RWPE1 (cell line): ENCODE measurements at regions not wholly inside any gene's neighbourhood (a gene's known extent, or its start where the extent isn't known, plus 50 kb on each side); places are given as distances from the start of the nearest gene placed in this dataset.

Experiments
- CTCF ChIA-PET: fragments of 350-600 bp; sonication (Branson Sonifier 250); formaldehyde crosslinking; extraction: SDS; loops from one replicate; lab custom pipeline; 2021; lab: Yijun Ruan, JAX
- POLR2A ChIA-PET: fragments of 400-600 bp; formaldehyde crosslinking; extraction: SDS; loops from one replicate; lab custom pipeline; 2020; ENCODE audit warnings: antibody characterized with exemption; ENCODE audit not compliant: low non-redundant PET; lab: Yijun Ruan, JAX
- DNase-seq: peaks from one replicate; pipeline ENCODE4 v3.0.0; 2012; ENCODE audit warnings: low spot score
- H3K27ac ChIP-seq: fragments of 450-650 bp; 2 replicates; pipeline ENCODE4 v1.5.1; 2017
- CTCF ChIP-seq: fragments of 450-650 bp; conservative IDR thresholded peaks from 2 replicates; pipeline ENCODE4 v1.5.1; 2017; ENCODE audit warnings: low read depth, mild to moderate bottlenecking

DNA sequence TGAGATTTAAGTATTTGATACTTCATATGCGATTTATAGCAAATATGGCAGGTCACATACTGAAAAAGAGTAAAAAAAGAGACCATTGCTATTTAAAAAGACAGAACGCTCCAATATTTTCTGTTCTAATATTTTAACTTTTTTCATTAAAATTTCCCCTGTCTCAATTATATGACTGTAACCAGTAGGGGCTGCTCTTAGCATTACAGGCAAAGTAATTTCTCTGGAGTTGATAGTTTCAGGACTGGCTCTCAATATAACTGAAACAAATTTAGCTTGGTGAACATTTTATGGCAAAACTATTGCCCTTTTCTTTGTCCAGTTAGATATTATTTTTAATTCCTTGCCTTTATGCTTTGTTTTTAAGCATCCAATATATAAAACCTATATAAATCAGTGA lies 286.3 kb upstream of the ROBO2 start:
- no peak overlapping the region for H3K27ac ChIP-seq
- ChIA-PET CTCF (interaction anchor here (0.5 kb wide), 1 partner anchor 1479 kb away, joined by 4 read pairs; no protein-coding TSS in a partner anchor), POLR2A (no interaction called here)
- DNase-seq: no peak
- no peak for TF ChIP-seq CTCF

- no peak for TF ChIP-seq CTCF
- DNase-seq: no peak
- H3K27ac ChIP-seq: no peak overlapping the region
- ChIA-PET POLR2A (no interaction called here), CTCF (interaction anchor here (0.5 to 0.9 kb wide), 2 partner anchors 18 to 1478 kb away, joined by 3 to 4 read pairs; no protein-coding TSS in a partner anchor)
Observed at GRCh38 chr3:76754247-76754646, 285.7 kb upstream of the ROBO2 start.

- ChIA-PET CTCF (no interaction called here), POLR2A (no interaction called here)
- no peak overlapping the region for H3K27ac ChIP-seq
- no peak for DNase-seq
- no peak for TF ChIP-seq CTCF
Observed at GRCh38 chr3:76756577-76756976, 283.3 kb upstream of the ROBO2 start.

GRCh38 chr3:76760336-76760735 lies 279.6 kb upstream of the ROBO2 start:
- TF ChIP-seq CTCF: no peak
- H3K27ac ChIP-seq: no peak overlapping the region
- no peak for DNase-seq
- ChIA-PET CTCF (no interaction called here), POLR2A (no interaction called here)

DNA sequence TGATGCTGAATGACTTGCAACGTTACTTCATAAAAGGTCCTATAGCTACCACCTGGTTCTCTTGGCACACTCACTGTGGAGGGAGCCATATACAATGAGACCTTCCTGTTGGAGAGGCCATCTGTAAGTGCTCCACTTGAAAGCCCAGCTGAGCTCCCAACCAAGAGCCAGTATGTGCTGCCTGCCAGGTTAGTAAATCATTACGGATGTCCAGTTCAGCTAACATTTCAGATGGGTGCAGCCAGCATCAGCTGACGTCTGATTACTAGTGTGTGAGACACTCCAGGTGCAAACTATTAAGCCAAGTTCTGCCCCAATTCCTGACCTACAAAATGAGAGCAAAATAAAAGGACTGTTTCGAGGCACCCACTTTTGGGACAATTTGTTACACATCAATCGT lies 274.4 kb upstream of the ROBO2 start:
- ChIA-PET POLR2A (no interaction called here), CTCF (interaction anchor here (0.6 kb wide), 1 partner anchor 361 kb away, joined by 3 read pairs; no protein-coding TSS in a partner anchor)
- TF ChIP-seq CTCF: no peak
- no peak overlapping the region for H3K27ac ChIP-seq
- no peak for DNase-seq

GRCh38 chr3:76768912-76769311 lies 271.0 kb upstream of the ROBO2 start:
- ChIA-PET POLR2A (no interaction called here), CTCF (no interaction called here)

More at GRCh38 chr3:76768912-76769311, 271.0 kb upstream of the ROBO2 start:
- no peak for DNase-seq
- no peak overlapping the region for H3K27ac ChIP-seq
- TF ChIP-seq CTCF: no peak
